K562 (cell line): ENCODE measurements at regions not wholly inside any gene's neighbourhood (a gene's known extent, or its start where the extent isn't known, plus 50 kb on each side); places are given as distances from the start of the nearest gene placed in this dataset.

Experiments used
- ATAC-seq: fragments of 200-7000 bp; cut with Tn5 transposase; 3 replicates; pipeline ENCODE4 v1.9.1; 2020; ENCODE audit warnings: moderate library complexity
- BruUV-seq: library from RNA; stranded (reverse); fragments of 400-500 nt; replicated peaks from 2 replicates; lab custom pipeline; 2021; lab: Mats Ljungman, UMichigan
- CTCF ChIA-PET: fragments of 300-600 bp; formaldehyde crosslinking; extraction: SDS; loops from one replicate; lab custom pipeline; 2021; ENCODE audit warnings: low intra/inter-chr PET ratio; lab: Yijun Ruan, JAX
- POLR2A ChIA-PET: fragments of 300-600, 350-650 bp; sonication (Branson Sonifier 250); formaldehyde crosslinking; extraction: SDS; loops from one replicate; lab custom pipeline; 2021; ENCODE audit warnings: antibody characterized with exemption, inconsistent platforms; lab: Yijun Ruan, JAX
- DNase-seq, 4 experiments: peaks; one replicate each; pipeline versions ENCODE4 v3.0.0 to v3.0.0-alpha.2; 2011 to 2018; ENCODE audit warnings: low spot score in 3 of 4, mixed read lengths in 3 of 4; ENCODE audit errors: extremely low read depth in 1 of 4
- FAIRE-seq: peaks from 2 replicates; lab custom pipeline; 2011; peaks lifted over from hg19 to GRCh38; lab: Jason Lieb, UNC
- H2AFZ ChIP-seq: 2 replicates; pipeline ENCODE4 v1.6.0; 2011; ENCODE audit warnings: low read depth, low read length, control low read depth, inconsistent platforms
- H3K27ac ChIP-seq: fragments of 200-600 bp; 3 replicates; pipeline ENCODE4 v1.8.0; 2011; ENCODE audit warnings: low read depth, mild to moderate bottlenecking, control low read depth, inconsistent platforms, low read length, moderate library complexity, mixed read lengths; ENCODE audit errors: extremely low read depth
- H3K27me3 ChIP-seq, 2 experiments: fragments of 300-600 bp in 1 of 2; 2 replicates in 1 of 2; 3 replicates in 1 of 2; pipeline versions ENCODE4 v1.6.0 to v1.8.0; 2011; ENCODE audit warnings: inconsistent platforms in 2 of 2, low read length in 2 of 2, mild to moderate bottlenecking in 1 of 2, mixed read lengths in 1 of 2, moderate library complexity in 1 of 2; ENCODE audit not compliant: control insufficient read depth in 2 of 2, insufficient read depth in 2 of 2
- H3K36me3 ChIP-seq: fragments of 300-600 bp; 3 replicates; pipeline ENCODE4 v1.8.0; 2011; ENCODE audit warnings: mild to moderate bottlenecking, low read length, inconsistent platforms; ENCODE audit not compliant: control insufficient read depth, insufficient read depth
- H3K4me1 ChIP-seq, 2 experiments: fragments of 200-600 bp in 1 of 2; replicated peaks in 1 of 2; 2 replicates in 1 of 2; 3 replicates in 1 of 2; pipeline versions ENCODE4 v1.5.1 to v1.8.0; 2011; ENCODE audit warnings: inconsistent platforms in 2 of 2, low read length in 2 of 2, mild to moderate bottlenecking in 1 of 2, mixed read lengths in 1 of 2, moderate library complexity in 1 of 2; ENCODE audit not compliant: control insufficient read depth in 2 of 2, insufficient read depth in 2 of 2
- H3K4me2 ChIP-seq: 2 replicates; pipeline ENCODE4 v1.6.1; 2011; ENCODE audit warnings: low read length, control low read depth, inconsistent platforms, mixed read lengths; ENCODE audit not compliant: insufficient read depth
- H3K4me3 ChIP-seq: fragments of 200-600 bp; sonication (generic), shearing (Covaris generic); 2 replicates; pipeline ENCODE4 v1.5.1; 2016; ENCODE audit warnings: control low read depth, inconsistent platforms
- H3K79me2 ChIP-seq: fragments of 200-600 bp; 3 replicates; pipeline ENCODE4 v1.8.0; 2011; ENCODE audit warnings: low read length, inconsistent platforms; ENCODE audit not compliant: control insufficient read depth, insufficient read depth
- H3K9ac ChIP-seq, 2 experiments: 2 replicates each; pipeline versions ENCODE4 v1.6.0 to v1.6.1; 2011; ENCODE audit warnings: low read depth in 2 of 2, low read length in 2 of 2, control low read depth in 1 of 2, inconsistent platforms in 1 of 2, mild to moderate bottlenecking in 1 of 2, mixed read lengths in 1 of 2; ENCODE audit not compliant: insufficient read depth in 1 of 2
- H3K9me1 ChIP-seq: one replicate; pipeline ENCODE4 v1.6.0; 2011; ENCODE audit warnings: inconsistent platforms, mild to moderate bottlenecking, low read length, moderate library complexity; ENCODE audit not compliant: control insufficient read depth, insufficient read depth
- H3K9me3 ChIP-seq: replicated peaks from 2 replicates; pipeline ENCODE4 v1.5.1; 2011; ENCODE audit warnings: low read depth, low read length, inconsistent platforms; ENCODE audit not compliant: control insufficient read depth, insufficient read depth
- H4K20me1 ChIP-seq: replicated peaks from 2 replicates; pipeline ENCODE4 v1.6.1; 2011; ENCODE audit warnings: low read length, inconsistent platforms, mixed read lengths; ENCODE audit not compliant: control insufficient read depth, insufficient read depth
- CGGBP1 ChIP-seq: fragments of 250-450 bp; sonication (Bioruptor Pico); IDR thresholded peaks from 2 replicates; pipeline ENCODE4 v1.9.0; 2021; ENCODE audit warnings: mild to moderate bottlenecking
- DPF2 ChIP-seq: fragments of 450-650 bp; IDR thresholded peaks from 2 replicates; pipeline ENCODE4 v1.6.1; 2016
- E2F5 ChIP-seq: sonication (generic); formaldehyde crosslinking; IDR thresholded peaks from 2 replicates; pipeline ENCODE4 v1.8.0; 2022; ENCODE audit warnings: mild to moderate bottlenecking, missing genetic modification reagents
- MCM3 ChIP-seq: fragments of 450-650 bp; IDR thresholded peaks from 2 replicates; pipeline ENCODE4 v1.6.1; 2016
- MGA ChIP-seq: fragments of 450-650 bp; IDR thresholded peaks from 2 replicates; pipeline ENCODE4 v1.6.1; 2016; ENCODE audit warnings: mild to moderate bottlenecking, moderate library complexity
- SAP30 ChIP-seq: fragments of 200-600 bp; sonication (generic); IDR thresholded peaks from 2 replicates; pipeline ENCODE4 v1.6.1; 2012; ENCODE audit warnings: borderline replicate concordance, low read depth, mild to moderate bottlenecking, moderate library complexity, low read length, control low read depth, inconsistent platforms; ENCODE audit not compliant: insufficient read depth, poor library complexity, severe bottlenecking
- ZNF696 ChIP-seq: fragments of 250-450 bp; sonication (Bioruptor Pico); conservative IDR thresholded peaks from 2 replicates; pipeline ENCODE4 v1.4.0; 2020; ENCODE audit warnings: mild to moderate bottlenecking, moderate library complexity
- WGBS: fragments of 100-300 bp; shearing (Covaris generic); methylation state at CpG from one replicate; pipeline ENCODE4 v1.1.6; 2016; ENCODE audit warnings: low coverage, mixed read lengths; ENCODE audit not compliant: insufficient coverage; ENCODE audit errors: missing lambda C conversion rate; 5-methylcytosine and 5-hydroxymethylcytosine counted together
- in situ Hi-C: fragments of 300-500 bp; cut with MboI; formaldehyde crosslinking; loops from 4 replicates; pipeline ENCODE4 v1.15.0; 2018; ENCODE audit warnings: inconsistent platforms, mixed read lengths
- intact Hi-C: fragments of 100-400 bp; cut with micrococcal nuclease; formaldehyde crosslinking; loops from 2 replicates; pipeline ENCODE4 v1.14.2; 2022

- intact Hi-C loops (no loop called here), in situ Hi-C loops (no loop called here)
- ChIA-PET POLR2A (no interaction called here), CTCF (no interaction called here)
- DNase-seq (no peak), FAIRE-seq (no peak), ATAC-seq (no peak)
- Histone ChIP-seq H3K27ac (no peak overlapping the region), H2AFZ (no peak overlapping the region), H3K4me3 (no peak overlapping the region), H3K79me2 (no peaks in the 10 kb centered on the region), H3K9ac (no peak overlapping the region), H3K36me3 (no peaks in the 10 kb centered on the region), H3K4me1 (no peaks in the 10 kb centered on the region; a peak in 1 of 5 replicates), H3K9me3 (no peaks in the 10 kb centered on the region; the same call in 1 of the 2 replicates), H3K9me1 (no peaks in the 10 kb centered on the region), H3K27me3 (no peaks in the 10 kb centered on the region), H4K20me1 (no peaks in the 10 kb centered on the region), H3K4me2 (no peak overlapping the region)
- BruUV-seq, result no TSS peak
- WGBS, result 0% methylated on average over 1 of the region's 1 CpG
- TF ChIP-seq CGGBP1 (CRISPR knock-in tag) (no peak), E2F5 (CRISPR knock-in tag) (no peak), SAP30 (no peak), MGA (no peak), DPF2 (no peak), MCM3 (no peak), ZNF696 (CRISPR knock-in tag) (no peak)
Measured at GRCh38 chr4:137934911-137935310, 307.2 kb downstream of the SLC7A11 start.
